ENCODE measurements at regions not wholly inside any gene's neighbourhood (a gene's known extent, or its start where the extent isn't known, plus 50 kb on each side); places are given as distances from the start of the nearest gene placed in this dataset.
"Not testable (repeated sequence)": the region's sequence is repeated elsewhere in the genome, so short reads cannot be mapped to it uniquely, and the experiment has no call there.

DNA sequence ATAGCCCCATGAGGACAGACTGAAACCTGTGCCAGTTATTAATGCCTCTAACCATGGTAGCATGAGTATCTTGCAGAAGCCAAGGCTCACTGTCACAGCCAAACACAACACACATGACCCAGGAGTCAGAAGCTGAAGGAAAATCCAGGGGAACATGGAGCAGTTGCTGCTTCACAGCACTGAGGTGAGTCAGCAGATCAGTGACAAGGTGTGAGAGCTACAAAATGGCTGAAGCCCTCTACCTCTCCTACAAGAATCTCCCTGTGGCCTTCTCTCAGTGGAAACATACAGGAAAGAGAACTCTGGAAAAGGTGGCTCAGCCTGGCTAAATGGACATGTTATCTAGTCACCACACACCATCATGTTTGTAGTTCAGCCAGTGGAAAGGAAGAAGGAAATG is 93.5 kb downstream of the NAB1 start:
- no peak for DNase-seq

DNA sequence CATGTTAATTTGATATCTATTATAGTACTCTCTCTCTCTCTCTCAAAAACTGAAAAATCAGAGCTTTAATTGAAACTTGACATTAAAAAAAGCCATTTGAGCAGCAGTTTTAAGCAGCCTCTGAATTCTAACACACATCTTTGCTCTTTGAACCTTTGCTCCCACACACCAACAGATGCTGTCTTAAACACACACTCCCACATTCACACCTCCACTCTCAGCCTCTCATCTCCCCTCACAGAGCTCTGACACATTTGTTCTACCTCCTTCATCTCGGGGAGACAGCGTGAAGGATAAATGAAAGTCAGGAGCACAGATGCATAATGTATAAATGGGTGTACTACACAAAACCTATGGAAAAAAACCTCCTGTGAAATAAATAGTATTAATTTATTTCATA is 95.2 kb downstream of the NAB1 start:
- DNase-seq, result no peak

DNA sequence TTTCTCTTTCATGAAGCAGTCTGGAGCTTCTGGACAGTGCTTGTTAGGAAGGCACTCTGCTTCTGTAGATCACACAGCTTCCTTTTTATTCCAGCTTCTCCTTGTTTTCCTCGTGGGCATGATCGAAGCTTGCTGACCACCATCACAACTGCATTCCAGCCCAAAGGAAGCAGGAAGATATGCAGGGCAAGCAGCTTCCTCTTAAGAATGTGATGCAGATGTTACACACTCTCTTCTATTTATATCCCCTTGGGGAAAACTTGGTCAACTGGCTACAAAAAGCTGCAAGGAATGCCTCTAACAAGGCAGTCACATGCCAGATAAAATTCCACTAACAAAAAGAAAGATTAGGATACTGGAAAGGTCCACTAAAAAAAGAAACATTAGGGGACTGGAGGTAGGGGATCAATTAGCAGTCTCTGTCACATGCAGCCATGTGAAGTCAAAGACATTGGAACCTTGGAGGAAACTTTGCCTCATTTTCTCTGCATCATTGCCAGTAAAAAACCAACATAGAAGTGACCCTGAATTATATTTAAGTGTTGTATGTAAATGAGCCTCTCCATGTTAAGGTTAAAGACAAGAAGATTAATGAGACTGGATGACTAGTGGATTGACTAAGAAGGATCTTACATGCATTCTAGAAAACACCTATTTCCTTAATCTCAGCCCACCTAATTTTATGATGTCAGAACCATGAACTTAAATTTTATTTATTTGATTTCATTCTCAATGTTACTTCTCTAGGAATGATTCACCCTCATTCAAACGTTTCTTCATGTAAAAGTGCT is 98.3 kb downstream of the NAB1 start:
- no peak for DNase-seq

DNA sequence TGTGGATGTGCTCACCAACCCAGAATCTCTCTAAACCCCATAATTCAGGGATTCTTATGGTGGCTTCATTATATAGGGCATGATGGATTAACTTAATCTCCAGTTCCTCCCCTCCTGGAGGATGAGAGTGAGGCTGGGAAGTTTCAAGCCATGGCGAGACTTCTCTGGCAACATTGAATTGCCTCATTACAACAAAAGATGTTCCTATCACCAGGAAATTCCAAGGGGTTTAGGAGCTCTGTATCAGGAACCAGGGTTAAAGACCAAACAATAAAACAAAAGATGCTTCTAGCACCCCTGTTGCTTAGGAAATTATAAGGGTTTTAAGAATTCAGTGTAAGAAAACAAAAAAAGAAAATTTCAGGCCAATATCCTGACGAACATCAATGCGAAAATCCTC is 100.1 kb downstream of the NAB1 start:
- DNase-seq, result no peak

DNA sequence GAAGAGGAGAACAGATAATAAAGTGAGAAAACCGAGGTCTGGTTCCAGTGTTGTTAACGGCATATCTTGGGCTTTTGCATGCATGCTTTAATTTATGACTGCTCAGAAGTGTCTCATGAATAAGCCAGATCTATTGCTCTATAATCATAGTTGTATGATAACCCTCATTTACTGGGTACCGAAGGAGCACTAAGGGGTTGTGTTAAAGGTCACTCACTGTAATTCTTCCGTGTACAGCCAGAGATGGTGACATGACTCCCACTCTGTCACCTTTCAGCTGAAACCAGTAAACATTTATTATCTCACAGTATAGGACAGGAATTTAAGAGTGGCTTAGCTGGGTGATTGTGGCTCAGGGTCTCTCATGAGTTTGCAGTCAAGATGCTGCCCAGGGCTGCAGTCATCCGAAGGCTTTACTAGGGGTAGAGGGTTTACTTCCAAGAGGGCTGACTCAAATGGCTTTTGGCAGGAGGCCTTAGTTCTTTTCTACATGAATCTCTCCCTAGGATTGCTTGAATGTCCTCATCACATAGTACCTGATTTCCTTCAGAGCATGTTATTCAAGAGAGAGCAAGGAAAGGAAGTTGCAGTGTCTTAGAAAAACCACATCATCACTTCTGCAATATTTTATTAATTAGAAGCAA is 107.0 kb downstream of the NAB1 start:
- DNase-seq, result no peak

DNA sequence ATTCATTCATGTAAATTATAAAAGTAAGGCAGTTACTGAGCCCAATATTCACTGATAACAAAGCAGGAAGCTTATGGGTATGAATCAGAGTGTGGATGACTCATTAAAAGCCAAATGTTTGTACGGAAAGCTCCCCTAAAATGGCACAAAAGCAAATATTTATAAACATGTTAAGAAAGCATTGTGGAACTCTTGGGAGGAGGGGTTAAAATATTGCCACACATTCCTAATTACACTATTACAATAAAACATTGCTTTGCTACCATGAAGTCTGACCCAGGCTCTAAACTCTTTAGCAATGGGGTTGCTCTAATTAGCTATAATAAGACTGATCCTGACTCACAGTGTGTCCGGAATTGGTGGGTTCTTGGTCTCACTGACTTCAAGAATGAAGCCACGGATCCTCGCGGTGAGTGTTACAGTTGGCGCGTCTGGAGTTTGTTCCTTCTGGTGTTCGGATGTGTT is 110.9 kb downstream of the NAB1 start:
- no peak for DNase-seq

DNA sequence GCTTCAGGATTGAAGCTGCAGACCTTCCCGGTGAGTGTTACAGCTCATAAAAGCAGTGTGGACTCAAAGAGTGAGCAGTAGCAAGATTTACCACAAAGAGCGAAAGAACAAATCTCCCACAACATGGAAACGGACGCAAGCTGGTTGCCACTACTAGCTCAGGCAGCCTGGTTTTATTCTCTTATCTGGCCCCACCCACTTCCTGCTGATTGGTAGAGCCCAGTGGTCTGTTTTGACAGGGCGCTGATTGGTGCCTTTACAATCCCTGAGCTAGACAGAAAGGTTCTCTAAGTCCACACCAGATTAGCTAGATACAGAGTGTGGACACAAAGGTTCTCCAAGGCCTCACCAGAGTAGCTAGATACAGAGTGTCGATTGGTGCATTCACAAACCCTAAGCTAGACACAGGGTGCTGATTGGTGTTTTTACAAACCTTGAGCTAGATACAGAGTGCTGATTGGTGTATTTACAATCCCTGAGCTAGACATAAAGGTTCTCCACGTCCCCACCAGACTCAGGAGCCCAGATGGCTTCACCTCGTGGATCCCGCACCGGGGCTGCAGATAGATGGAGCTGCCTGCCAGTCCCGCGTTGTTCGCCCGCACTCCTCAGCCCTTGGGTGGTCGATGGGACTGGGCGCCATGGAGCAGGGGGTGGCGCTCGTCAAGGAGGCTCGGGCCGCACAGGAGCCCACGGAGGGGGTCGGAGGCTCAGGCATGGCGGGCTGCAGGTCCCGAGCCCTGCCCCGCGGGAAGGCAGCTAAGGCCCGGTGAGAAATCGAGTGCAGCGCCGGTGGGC is 111.7 kb downstream of the NAB1 start:
- not testable (repeated sequence) for DNase-seq

DNA sequence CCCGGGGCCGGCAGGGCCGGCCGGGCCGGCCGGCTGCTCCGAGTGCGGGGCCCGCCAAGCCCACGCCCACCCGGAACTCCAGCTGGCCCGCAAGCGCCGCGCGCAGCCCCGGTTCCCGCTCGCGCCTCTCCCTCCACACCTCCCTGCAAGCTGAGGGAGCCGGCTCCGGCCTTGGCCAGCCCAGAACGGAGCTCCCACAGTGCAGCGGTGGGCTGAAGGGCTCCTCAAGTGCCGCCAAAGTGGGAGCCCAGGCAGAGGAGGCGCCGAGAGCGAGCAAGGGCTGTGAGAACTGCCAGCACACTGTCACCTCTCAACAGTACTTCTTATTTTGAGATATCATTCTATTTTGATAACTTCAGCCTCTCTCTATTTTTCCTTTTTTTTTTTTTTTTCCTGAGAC is 112.3 kb downstream of the NAB1 start:
- not testable (repeated sequence) for DNase-seq

DNA sequence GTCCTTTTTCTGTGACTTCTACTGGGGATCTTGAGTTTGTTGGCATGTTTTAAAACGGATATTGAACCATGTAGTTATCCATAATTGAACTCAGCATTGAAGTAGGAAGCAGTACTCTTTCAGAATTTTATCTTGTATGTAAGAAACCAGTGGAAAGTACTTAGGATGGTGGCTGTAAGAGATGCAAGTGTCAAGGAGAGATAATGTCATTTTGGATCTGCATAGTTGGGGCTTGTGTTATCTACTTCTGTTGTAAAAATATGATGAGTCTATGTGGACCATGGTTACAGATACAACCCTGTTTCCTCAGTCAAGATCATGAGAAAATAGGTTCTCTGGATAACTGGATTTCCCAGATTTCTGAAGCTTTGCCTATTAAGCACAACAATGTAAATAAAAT is 113.7 kb downstream of the NAB1 start:
- no peak for DNase-seq

DNA sequence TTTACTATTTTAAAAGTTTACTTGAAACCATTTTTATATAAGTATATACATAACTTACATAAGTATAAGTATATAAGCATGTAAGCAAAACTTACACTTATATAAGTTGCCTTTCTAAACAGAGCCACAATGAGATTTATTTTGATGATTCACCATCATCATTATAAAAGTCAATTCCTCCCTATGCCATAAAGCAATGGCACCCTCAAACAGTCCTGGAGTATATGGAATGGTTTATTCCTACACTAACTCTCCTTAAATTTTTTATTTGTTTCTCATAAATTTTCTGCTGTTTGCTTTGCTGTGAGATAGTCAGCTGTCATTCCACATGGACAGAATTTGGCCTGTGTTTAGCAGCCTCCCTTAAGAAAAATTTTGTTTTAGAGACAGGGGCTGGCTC is 114.2 kb downstream of the NAB1 start:
- DNase-seq, result no peak

DNA sequence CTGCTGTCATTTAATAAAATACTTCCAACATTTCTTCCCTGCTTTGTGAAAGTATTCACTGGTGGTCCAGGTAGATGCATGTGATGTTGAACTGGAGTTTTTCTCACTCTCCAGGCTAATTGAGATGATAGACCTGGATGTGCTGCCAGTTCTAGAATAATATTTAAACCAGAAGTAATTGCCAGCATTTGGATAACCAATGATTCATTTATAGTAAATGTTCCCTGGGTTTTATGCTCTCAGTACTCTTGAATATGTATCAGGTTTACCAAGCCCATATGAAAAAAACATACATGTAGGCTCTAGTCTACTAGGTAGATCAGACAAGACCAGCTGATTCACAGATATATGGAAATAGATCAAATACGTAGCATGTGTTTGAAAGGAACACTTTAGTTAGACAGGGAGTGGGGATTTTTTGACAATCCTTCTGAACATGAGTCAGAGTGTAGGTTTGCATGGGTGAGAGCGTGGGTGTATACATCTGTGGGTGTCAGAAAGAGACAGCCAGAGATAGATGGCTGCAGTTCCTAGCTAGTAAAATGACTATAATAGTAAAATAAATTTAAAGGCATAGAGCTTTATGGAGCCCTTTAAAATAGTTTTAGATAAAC is 115.1 kb downstream of the NAB1 start:
- DNase-seq, result no peak

DNA sequence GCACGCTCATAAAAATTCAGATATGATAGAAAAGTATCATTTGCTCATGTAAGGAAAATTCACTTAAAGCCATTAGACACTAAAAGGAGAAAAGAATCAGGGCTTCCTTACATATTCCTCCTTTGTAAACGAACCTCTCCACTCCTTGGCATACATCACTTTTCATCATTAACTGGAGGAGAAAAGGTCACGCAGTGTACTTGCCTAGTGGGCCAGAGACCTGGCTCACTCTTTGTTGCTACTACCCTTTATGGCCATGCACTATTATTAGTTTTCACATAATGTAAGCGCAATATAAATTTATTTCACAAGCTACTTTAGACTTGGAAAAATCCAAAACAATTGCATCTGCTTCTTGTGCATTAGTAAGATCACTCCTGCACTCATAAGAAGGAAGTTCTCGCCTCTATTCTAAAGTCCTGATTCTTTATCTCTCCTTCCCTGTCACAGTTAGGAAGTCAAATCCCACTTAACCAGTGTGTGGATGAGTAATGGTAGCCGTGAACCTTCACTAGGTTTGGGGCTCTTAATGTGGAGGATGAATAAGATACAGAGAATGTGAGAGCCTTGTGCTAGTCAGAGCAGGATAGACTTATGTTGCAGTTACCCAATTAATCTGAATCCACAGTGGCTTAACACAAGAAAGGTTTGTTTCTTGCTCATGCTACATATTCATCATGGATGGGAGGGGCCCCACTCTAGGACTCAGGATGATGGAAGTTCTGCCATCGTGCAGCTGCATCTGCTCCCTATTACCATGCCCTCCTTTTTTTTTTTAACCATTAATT is 115.0 kb upstream of the GLS start:
- DNase-seq, result no peak

DNA sequence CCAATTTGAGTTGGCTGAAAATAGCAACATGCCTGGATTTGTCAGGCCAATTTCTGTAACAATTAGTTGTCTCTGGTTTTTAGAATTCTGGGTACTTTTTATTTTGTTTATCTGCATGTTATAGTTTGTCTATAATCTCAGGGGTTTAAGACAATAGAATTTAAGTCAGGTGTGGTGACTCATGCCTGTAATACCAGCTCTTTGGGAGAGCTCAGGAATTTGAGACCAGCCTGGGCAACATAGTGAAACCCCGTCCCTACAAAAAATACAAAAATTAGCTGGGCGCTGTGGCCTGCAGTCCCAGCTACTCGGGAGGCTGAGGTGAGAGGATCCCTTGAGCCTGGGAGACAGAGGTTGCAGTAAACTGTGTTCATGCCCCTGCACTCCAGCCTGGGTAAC is 114.4 kb upstream of the GLS start:
- DNase-seq, result no peak

DNA sequence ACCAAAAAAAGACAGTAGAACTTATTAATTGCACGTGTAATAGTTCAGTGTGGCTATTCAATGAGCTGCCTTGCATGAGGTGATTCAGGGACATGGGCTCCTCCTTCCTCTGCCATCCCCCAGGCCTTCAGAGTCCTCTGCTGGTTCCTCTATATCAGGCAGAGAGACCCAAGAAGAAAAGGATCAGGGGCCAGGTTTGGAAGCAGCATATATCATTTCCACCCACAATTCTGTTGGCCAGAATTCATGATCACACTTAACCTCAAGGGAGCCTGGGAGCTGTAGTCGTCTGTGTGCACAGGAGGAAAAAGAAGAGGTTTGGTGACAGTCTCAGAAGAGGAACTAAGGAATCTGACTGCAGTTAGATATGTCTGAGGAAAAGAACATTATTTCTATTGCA is 114.0 kb upstream of the GLS start:
- no peak for DNase-seq

DNA sequence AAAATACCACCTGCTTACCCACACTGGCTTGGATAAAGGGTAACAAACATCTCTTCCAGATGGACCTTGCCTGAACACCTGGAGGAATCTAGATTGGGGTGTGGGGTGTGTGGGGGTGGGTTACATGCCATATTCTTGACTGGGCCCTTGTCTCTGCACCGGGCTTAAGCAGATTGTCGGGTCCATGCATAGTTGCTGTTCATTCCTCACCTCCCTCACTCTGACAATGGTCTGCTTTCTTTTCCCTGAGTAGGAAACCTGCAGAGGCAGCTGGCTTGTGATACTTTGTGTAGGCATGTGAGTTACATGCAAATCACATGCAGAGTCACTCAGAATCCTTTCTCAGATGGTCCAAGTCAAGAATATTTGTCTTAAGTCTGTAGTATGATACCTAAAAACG is 112.8 kb upstream of the GLS start:
- no peak for DNase-seq

DNA sequence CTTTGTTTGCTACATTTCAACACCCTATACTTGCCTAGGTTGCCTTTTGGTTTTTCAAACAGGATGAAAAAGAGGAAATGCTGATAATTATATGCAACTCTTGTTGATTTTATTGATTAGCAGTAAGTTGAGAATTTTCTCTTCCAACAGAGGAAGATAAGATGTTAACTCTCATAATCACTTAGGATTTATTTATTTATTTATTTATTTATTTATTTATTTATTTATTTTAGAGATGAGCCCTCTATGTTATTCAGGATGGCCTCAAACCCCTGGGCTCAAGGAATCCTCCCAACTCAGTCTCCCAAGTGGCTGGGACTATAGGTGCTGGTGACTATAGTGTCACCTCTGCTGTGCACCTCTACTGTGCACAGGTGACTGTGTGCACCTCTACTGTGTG is 111.4 kb upstream of the GLS start:
- no peak for DNase-seq

DNA sequence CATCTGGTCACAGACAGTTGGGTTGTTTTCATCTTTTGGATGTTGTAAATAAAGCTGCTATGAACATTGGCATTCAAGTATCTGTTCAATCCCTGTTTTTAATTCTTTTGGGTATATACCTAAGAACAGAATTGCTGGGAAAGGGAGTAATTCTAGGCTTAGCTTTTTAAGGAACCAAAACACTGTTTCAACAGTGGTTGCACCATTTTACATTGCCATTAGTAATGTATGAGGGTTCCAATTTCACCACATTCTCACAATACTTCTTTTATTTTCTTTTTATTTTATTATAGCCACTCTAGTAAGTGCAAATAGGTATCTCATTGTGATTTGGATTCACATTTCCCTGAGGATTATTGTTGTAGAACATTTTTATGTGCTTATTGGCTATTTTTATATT is 108.9 kb upstream of the GLS start:
- DNase-seq, result no peak

DNA sequence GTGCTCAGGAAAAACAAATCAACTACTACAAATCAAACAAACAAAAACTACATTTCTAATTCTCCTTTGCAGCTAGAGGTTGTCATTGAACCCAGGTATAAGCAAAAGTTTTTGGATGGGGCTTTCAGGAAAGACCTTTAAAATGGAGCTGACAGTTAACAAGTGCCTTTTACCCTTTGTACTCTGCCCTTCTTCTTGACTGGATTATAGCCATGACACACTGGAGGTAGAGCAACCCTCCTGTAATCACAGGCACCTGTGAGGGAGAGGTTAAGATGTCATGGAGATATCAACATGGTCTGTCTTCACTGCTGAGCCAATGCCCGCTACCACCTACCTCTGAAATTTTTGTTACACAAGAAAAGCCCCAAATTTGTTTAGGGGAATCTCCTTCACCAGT is 100.0 kb upstream of the GLS start:
- DNase-seq, result no peak

DNA sequence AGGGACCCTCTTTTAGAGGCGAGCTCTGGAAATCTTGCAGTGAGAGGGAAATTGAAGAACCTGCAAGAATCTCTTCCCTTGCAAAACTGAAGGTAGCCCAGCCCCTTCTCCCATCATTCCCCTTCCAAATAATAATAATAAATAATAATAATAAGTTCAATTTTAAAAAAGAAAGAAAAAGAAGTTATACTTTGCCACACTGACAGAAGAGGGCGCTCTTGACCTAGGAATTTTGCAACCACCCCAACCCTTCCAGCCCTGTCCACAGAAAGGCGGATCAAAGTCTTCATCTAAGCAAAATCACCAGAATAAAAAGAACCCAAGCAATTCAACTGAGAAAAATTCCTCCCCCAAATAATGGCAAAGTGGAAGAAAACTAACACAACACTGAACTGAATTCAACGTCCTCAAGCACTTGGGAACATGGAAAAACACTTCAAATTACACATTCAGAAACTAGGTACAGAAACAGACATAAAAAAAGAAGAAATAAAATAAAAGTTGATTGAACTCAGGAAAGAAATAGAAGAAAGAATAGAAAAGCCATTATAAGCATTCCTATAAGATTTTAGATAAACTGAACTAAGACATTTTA is 98.9 kb upstream of the GLS start:
- peak; percentile 15 for DNase-seq

DNA sequence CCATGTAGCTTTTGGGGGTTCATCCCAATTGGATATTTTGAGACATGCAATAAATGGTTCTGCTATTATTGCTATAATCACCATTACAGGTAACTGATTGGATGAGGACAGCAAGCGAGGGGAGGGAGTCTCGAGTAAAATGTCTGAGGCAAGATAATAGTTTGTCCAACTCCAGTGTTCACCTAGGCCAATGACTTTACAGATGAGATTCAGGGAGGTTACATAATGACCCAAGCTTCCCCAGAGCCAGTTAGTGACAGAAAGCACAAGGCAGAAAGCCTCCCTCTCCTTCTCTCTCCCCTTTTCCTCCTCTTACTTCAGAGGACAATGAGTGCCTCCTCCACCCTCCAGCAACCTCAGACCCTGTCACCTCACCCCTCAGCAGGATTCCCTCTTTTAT is 98.4 kb upstream of the GLS start:
- DNase-seq, result no peak

DNA sequence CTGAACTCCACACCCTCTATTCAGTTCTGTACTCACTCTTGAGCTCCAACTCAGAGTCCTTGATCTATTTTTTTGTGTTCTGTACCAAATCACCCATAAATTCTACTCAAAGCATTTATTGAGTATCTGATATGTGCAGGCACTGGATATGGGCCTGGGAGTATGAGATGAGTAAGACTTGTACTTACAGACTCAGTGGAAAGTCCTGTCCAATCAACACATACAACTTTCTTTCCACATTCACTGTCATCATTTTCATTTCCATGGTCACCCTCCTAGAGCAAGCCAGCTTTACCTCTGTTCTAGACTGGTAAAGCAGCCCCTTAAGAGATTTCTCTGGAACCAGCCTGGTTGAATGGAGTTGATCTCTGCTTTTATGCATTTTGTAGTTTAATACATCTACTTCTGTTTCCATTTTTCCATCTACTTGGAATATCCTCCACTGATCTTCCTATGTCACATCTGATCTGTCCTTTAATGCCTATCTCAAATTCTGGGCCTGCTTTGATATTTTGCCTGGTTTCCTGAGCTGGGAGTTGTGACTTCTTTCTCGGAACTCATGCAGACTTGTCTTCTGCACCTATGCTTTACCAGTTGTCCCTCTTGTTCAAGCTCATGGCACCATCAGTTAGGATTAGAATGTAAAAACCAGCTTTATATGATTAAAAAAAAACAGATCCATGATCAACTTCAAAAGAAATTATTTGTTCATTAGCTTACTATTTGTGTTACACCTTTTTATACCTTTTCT is 96.9 kb upstream of the GLS start:
- DNase-seq, result no peak

All from skin of body (tissue), 1 donor.